Neural progenitor cell (in vitro differentiated cells): ENCODE measurements at regions not wholly inside any gene's neighbourhood (a gene's known extent, or its start where the extent isn't known, plus 50 kb on each side); places are given as distances from the start of the nearest gene placed in this dataset.

Source experiments
- CTCF ChIP-seq: fragments of 200-600 bp; sonication (generic); IDR thresholded peaks from 2 replicates; pipeline ENCODE4 v1.5.1; 2017; ENCODE audit warnings: antibody characterized with exemption, mild to moderate bottlenecking
- EZH2 ChIP-seq: fragments of 200-600 bp; sonication (generic); IDR thresholded peaks from 2 replicates; pipeline ENCODE4 v1.6.1; 2017; ENCODE audit warnings: antibody characterized with exemption, mild to moderate bottlenecking, moderate library complexity

GRCh38 chr22:27080863-27081262 lies 423.5 kb downstream of the MIAT start:
- TF ChIP-seq EZH2 (no peak), CTCF (no peak)
